Endothelial cell of umbilical vein (primary cell): ENCODE measurements at regions not wholly inside any gene's neighbourhood (a gene's known extent, or its start where the extent isn't known, plus 50 kb on each side); places are given as distances from the start of the nearest gene placed in this dataset.

Experiments used
- CTCF ChIP-seq, 2 donors: IDR thresholded peaks; 1 replicate in 1 of 2; 2 replicates in 1 of 2; pipeline ENCODE4 v1.5.1; 2011; ENCODE audit warnings: low read length in 2 of 2, mild to moderate bottlenecking in 2 of 2, moderate library complexity in 2 of 2, control low read depth in 1 of 2, inconsistent platforms in 1 of 2, low read depth in 1 of 2; ENCODE audit not compliant: insufficient read depth in 1 of 2; ENCODE audit errors: extremely low read depth in 1 of 2
- EZH2 ChIP-seq: IDR thresholded peaks from 2 replicates; pipeline ENCODE4 v1.6.1; 2012; ENCODE audit warnings: borderline replicate concordance, low read depth, mild to moderate bottlenecking, moderate library complexity, low read length, inconsistent platforms; ENCODE audit not compliant: severe bottlenecking
- GATA2 ChIP-seq: IDR thresholded peaks from 2 replicates; pipeline ENCODE4 v1.7.0; 2011; ENCODE audit warnings: low read depth, mild to moderate bottlenecking, moderate library complexity, mixed read lengths, low read length; ENCODE audit not compliant: insufficient read length, insufficient read depth
- JUN ChIP-seq: IDR thresholded peaks from 2 replicates; pipeline ENCODE4 v1.6.1; 2011; ENCODE audit warnings: borderline replicate concordance, low read depth; ENCODE audit not compliant: insufficient read length, insufficient read depth
- MYC ChIP-seq: IDR thresholded peaks from one replicate; pipeline ENCODE4 v1.6.1; 2011; ENCODE audit warnings: mild to moderate bottlenecking, low read depth, low read length
- POLR2A ChIP-seq: IDR thresholded peaks from 2 replicates; pipeline ENCODE4 v1.6.1; 2012; ENCODE audit warnings: low read depth, mild to moderate bottlenecking, control low read depth, low read length
- POLR2AphosphoS5 ChIP-seq: IDR thresholded peaks from 2 replicates; pipeline ENCODE4 v1.6.1; 2012; ENCODE audit warnings: low read depth, mild to moderate bottlenecking, control low read depth, low read length, moderate library complexity; ENCODE audit not compliant: insufficient read depth
- TF ChIP-seq, protein P1 (sequence below): IDR thresholded peaks from 2 replicates; pipeline ENCODE4 v1.6.1; 2011; ENCODE audit not compliant: insufficient read depth, insufficient read length

- TF ChIP-seq JUN (no peak), CTCF (IDR thresholded peaks at IDR 0.05; ENCODE audit: extremely low read depth in 1 of 2, insufficient read depth in 1 of 2, low read depth in 1 of 2, low read length in 2 of 2) (no peak), EZH2 (no peak), POLR2AphosphoS5 (no peak), POLR2A (no peak), MYC (no peak), GATA2 (no peak)
- TF ChIP-seq, protein P1, sequence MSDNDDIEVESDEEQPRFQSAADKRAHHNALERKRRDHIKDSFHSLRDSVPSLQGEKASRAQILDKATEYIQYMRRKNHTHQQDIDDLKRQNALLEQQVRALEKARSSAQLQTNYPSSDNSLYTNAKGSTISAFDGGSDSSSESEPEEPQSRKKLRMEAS: no peak
Measured at GRCh38 chr1:219420913-219421312, 192.0 kb downstream of the ZC3H11B start.
